ENCODE measurements at regions not wholly inside any gene's neighbourhood (a gene's known extent, or its start where the extent isn't known, plus 50 kb on each side); places are given as distances from the start of the nearest gene placed in this dataset.

DNA sequence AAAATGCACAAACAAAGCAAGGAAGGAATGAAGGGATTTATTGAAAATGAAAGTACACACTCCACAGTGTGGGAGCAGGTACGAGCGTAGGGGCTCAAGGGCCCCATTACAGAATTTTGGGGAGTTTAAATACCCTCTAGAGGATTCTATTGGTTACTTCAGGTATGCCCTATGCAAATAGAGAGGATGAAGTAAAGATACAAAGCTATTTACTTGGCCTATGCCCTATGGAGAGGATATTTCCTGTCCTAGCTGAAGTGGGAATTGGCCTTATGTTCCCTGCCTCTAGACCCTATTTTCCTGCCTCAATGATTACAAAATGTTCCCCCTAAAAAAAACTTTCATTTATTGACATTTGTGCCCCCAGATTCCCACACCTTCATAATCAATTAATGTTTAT lies 59.7 kb upstream of the ASIP start:
- POLR2A ChIA-PET: no interaction called here
- CTCF ChIA-PET: no interaction called here

GRCh38 chr20:34185766-34186620 lies 55.2 kb upstream of the ASIP start:
- peaks cover 40% of the 10 kb centered on the region for H3K27me3 ChIP-seq (ENCODE audit: control insufficient read depth, insufficient read depth, low read length)
- DNase-seq (ENCODE audit: low read depth, low spot score): no peak
- ChIA-PET CTCF (interaction anchor here (0.6 to 0.9 kb wide), 2 partner anchors 123 to 127 kb away, joined by 3 read pairs; no protein-coding TSS in a partner anchor), POLR2A (interaction anchor here (0.6 kb wide), 1 partner anchor 363 kb away, joined by 3 read pairs; no protein-coding TSS in a partner anchor)
- H3K9me3 ChIP-seq (ENCODE audit: control insufficient read depth, insufficient read depth, low read length): no peaks in the 10 kb centered on the region
- TF ChIP-seq CTCF (IDR thresholded peaks at IDR 0.05; ENCODE audit: low read depth, low read length): no peak
- no peak overlapping the region for H3K27ac ChIP-seq (ENCODE audit: low read depth, low read length)
- no peak overlapping the region for H3K4me3 ChIP-seq (ENCODE audit: low read depth, low read length)

More for the DNA sequence above, 59.7 kb upstream of the ASIP start:
- Histone ChIP-seq H3K4me3 (ENCODE audit: low read depth, low read length) (no peak overlapping the region), H3K9me3 (ENCODE audit: control insufficient read depth, insufficient read depth, low read length) (no peaks in the 10 kb centered on the region), H3K27ac (ENCODE audit: low read depth, low read length) (no peak overlapping the region), H3K27me3 (ENCODE audit: control insufficient read depth, insufficient read depth, low read length) (peaks cover 28% of the 10 kb centered on the region)
- DNase-seq (ENCODE audit: low read depth, low spot score): no peak
- no peak for TF ChIP-seq CTCF (IDR thresholded peaks at IDR 0.05; ENCODE audit: low read depth, low read length)

DNA sequence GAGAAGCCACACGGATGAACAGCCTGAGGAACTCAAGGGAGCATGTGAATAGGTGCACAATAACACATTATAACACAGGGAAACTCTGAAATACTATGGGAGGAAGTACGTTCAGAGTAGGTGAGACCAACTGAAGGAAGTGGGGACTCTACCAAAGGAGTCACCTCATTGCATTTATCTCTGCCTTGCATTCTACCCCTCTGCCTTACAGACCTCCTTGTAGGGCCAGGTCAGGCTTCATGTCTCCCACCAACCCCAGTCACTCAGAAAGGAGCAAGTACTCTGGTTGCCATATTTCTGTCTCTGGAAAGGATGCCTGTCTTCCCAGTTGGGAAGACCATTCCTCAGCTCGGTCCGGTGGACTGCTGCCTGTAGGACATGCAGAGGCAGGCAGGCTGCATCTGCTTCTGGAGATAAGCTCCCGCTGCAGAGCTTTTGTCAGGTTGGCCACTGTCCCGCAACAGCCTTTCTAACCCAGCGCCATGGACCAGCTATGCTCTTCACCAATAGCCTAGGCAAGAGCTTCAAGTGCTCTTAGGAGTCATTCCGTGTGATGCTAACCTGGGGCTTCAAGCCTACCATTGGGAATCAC lies 51.6 kb upstream of the ASIP start:
- POLR2A ChIA-PET: no interaction called here
- H3K4me3 ChIP-seq (ENCODE audit: low read depth, low read length): no peak overlapping the region
- H3K9me3 ChIP-seq (ENCODE audit: control insufficient read depth, insufficient read depth, low read length): no peaks in the 10 kb centered on the region
- no peak for DNase-seq (ENCODE audit: low read depth, low spot score)
- no peak overlapping the region for H3K27ac ChIP-seq (ENCODE audit: low read depth, low read length)
- H3K27me3 ChIP-seq (ENCODE audit: control insufficient read depth, insufficient read depth, low read length): peaks cover 40% of the 10 kb centered on the region
- no peak for TF ChIP-seq CTCF (IDR thresholded peaks at IDR 0.05; ENCODE audit: low read depth, low read length)
- CTCF ChIA-PET: interaction anchor here (0.7 to 4.1 kb wide), 10 partner anchors 13 to 333 kb away, joined by 3 to 34 read pairs (median 6); no protein-coding TSS in a partner anchor

- CTCF ChIA-PET: interaction anchor here (0.5 to 4.1 kb wide), 36 partner anchors 10 to 580 kb away, joined by 3 to 34 read pairs (median 4); partner anchors contain the start of gene ITCH
- H3K9me3 ChIP-seq (ENCODE audit: control insufficient read depth, insufficient read depth, low read length): no peaks in the 10 kb centered on the region
- no peak overlapping the region for H3K27ac ChIP-seq (ENCODE audit: low read depth, low read length)
- POLR2A ChIA-PET: interaction anchor here (0.6 kb wide), 1 partner anchor 116 kb away, joined by 3 read pairs; no protein-coding TSS in a partner anchor
- no peak overlapping the region for H3K4me3 ChIP-seq (ENCODE audit: low read depth, low read length)
- H3K27me3 ChIP-seq (ENCODE audit: control insufficient read depth, insufficient read depth, low read length): peaks cover 46% of the 10 kb centered on the region
- no peak for TF ChIP-seq CTCF (IDR thresholded peaks at IDR 0.05; ENCODE audit: low read depth, low read length)
- no peak for DNase-seq (ENCODE audit: low read depth, low spot score)
These were observed 51.0 kb upstream of the ASIP start for GRCh38 chr20:34190262-34190661.
